ENCODE measurements at regions not wholly inside any gene's neighbourhood (a gene's known extent, or its start where the extent isn't known, plus 50 kb on each side); places are given as distances from the start of the nearest gene placed in this dataset.

- Histone ChIP-seq H3K27ac (ENCODE audit: low read depth, low read length) (no peak overlapping the region), H3K27me3 (ENCODE audit: control insufficient read depth in 2 of 2, insufficient read depth in 2 of 2, low read length in 2 of 2) (no peaks in the 10 kb centered on the region), H3K9me3 (ENCODE audit: control insufficient read depth in 2 of 3, low read length in 3 of 3) (no peaks in the 10 kb centered on the region), H3K4me3 (ENCODE audit: low read length) (no peak overlapping the region), H3K4me1 (ENCODE audit: control insufficient read depth in 2 of 2, insufficient read depth in 2 of 2, low read length in 2 of 2) (no peaks in the 10 kb centered on the region), H3K36me3 (ENCODE audit: control insufficient read depth in 2 of 3, insufficient read depth in 3 of 3, low read length in 3 of 3) (no peaks in the 10 kb centered on the region)
- CTCF ChIA-PET = no interaction called here
- Mint-ChIP-seq H3K4me1 (peaks cover 0 to 1% (median 0%) of the 10 kb centered on the region in 7 donors), H3K9me3 (peaks cover 0 to 14% (median 6%) of the 10 kb centered on the region in 11 donors), H3K27me3 (peaks cover 0 to 18% (median 13%) of the 10 kb centered on the region in 5 donors), H3K36me3 (peaks cover 0 to 7% (median 0%) of the 10 kb centered on the region in 5 donors), H3K27ac (no peak overlapping the region), H3K4me3 (no peak overlapping the region)
- intact Hi-C loops (cut with micrococcal nuclease) = no loop called here
- DNase-seq (no peak), ATAC-seq (no peak)
- POLR2A ChIA-PET = no interaction called here
Measured at GRCh38 chr20:39492223-39492797, 530.2 kb downstream of the DHX35 start.

- CTCF ChIA-PET = no interaction called here
- Mint-ChIP-seq H3K36me3 (peaks cover 0 to 4% (median 0%) of the 10 kb centered on the region in 5 donors), H3K27ac (no peak overlapping the region), H3K4me3 (no peak overlapping the region), H3K4me1 (peaks cover 0 to 1% (median 0%) of the 10 kb centered on the region in 7 donors), H3K9me3 (peaks cover 0 to 13% (median 6%) of the 10 kb centered on the region in 11 donors), H3K27me3 (peaks cover 0 to 18% (median 13%) of the 10 kb centered on the region in 5 donors)
- no peaks in the 10 kb centered on the region for H3K9me3 ChIP-seq (ENCODE audit: control insufficient read depth in 2 of 3, low read length in 3 of 3)
- intact Hi-C loops (cut with micrococcal nuclease) = no loop called here
- ATAC-seq = no peak
- H3K36me3 ChIP-seq (ENCODE audit: control insufficient read depth in 2 of 3, insufficient read depth in 3 of 3, low read length in 3 of 3) = no peaks in the 10 kb centered on the region
- H3K4me1 ChIP-seq (ENCODE audit: control insufficient read depth in 2 of 2, insufficient read depth in 2 of 2, low read length in 2 of 2) = no peaks in the 10 kb centered on the region
- no peak overlapping the region for H3K27ac ChIP-seq (ENCODE audit: low read depth, low read length)
- POLR2A ChIA-PET = no interaction called here
- no peaks in the 10 kb centered on the region for H3K27me3 ChIP-seq (ENCODE audit: control insufficient read depth in 2 of 2, insufficient read depth in 2 of 2, low read length in 2 of 2)
- H3K4me3 ChIP-seq (ENCODE audit: low read length) = no peak overlapping the region
- DNase-seq = no peak
Measured at GRCh38 chr20:39491711-39492110, 529.6 kb downstream of the DHX35 start.

- Histone ChIP-seq H3K4me1 (ENCODE audit: control insufficient read depth in 2 of 2, insufficient read depth in 2 of 2, low read length in 2 of 2) (no peaks in the 10 kb centered on the region), H3K9me3 (ENCODE audit: control insufficient read depth in 2 of 3, low read length in 3 of 3) (no peaks in the 10 kb centered on the region), H3K36me3 (ENCODE audit: control insufficient read depth in 2 of 3, insufficient read depth in 3 of 3, low read length in 3 of 3) (no peaks in the 10 kb centered on the region), H3K27ac (ENCODE audit: low read depth, low read length) (no peak overlapping the region), H3K27me3 (ENCODE audit: control insufficient read depth in 2 of 2, insufficient read depth in 2 of 2, low read length in 2 of 2) (no peaks in the 10 kb centered on the region), H3K4me3 (ENCODE audit: low read length) (no peak overlapping the region)
- intact Hi-C loops (cut with micrococcal nuclease) = no loop called here
- CTCF ChIA-PET = no interaction called here
- POLR2A ChIA-PET = no interaction called here
- H3K4me3 Mint-ChIP-seq = no peak overlapping the region
- H3K36me3 Mint-ChIP-seq = peaks cover 0 to 4% (median 0%) of the 10 kb centered on the region in 5 donors
- H3K4me1 Mint-ChIP-seq = peaks cover 0 to 1% (median 0%) of the 10 kb centered on the region in 7 donors
- H3K27ac Mint-ChIP-seq = no peak overlapping the region
- DNase-seq (no peak), ATAC-seq (no peak)
- peaks cover 0 to 11% (median 6%) of the 10 kb centered on the region in 11 donors for H3K9me3 Mint-ChIP-seq
- H3K27me3 Mint-ChIP-seq = peaks cover 0 to 18% (median 13%) of the 10 kb centered on the region in 5 donors
Measured at GRCh38 chr20:39489986-39490560, 527.9 kb downstream of the DHX35 start.

GRCh38 chr20:39480276-39481043 lies 518.3 kb downstream of the DHX35 start:
- intact Hi-C loops (cut with micrococcal nuclease) = no loop called here
- CTCF ChIA-PET = no interaction called here

GRCh38 chr20:39479196-39479810 lies 517.2 kb downstream of the DHX35 start:
- POLR2A ChIA-PET = no interaction called here
- intact Hi-C loops (cut with micrococcal nuclease) = no loop called here
- no peak for DNase-seq
- Mint-ChIP-seq H3K4me3 (no peak overlapping the region), H3K9me3 (peaks cover 0 to 4% (median 0%) of the 10 kb centered on the region in 11 donors), H3K36me3 (no peaks in the 10 kb centered on the region), H3K4me1 (no peaks in the 10 kb centered on the region), H3K27ac (no peak overlapping the region), H3K27me3 (peaks cover 0 to 9% (median 4%) of the 10 kb centered on the region in 5 donors)
- Histone ChIP-seq H3K9me3 (ENCODE audit: control insufficient read depth in 2 of 3, low read length in 3 of 3) (no peaks in the 10 kb centered on the region), H3K4me1 (ENCODE audit: control insufficient read depth in 2 of 2, insufficient read depth in 2 of 2, low read length in 2 of 2) (no peaks in the 10 kb centered on the region), H3K27ac (ENCODE audit: low read depth, low read length) (no peak overlapping the region), H3K36me3 (ENCODE audit: control insufficient read depth in 2 of 3, insufficient read depth in 3 of 3, low read length in 3 of 3) (no peaks in the 10 kb centered on the region), H3K27me3 (ENCODE audit: control insufficient read depth in 2 of 2, insufficient read depth in 2 of 2, low read length in 2 of 2) (no peaks in the 10 kb centered on the region), H3K4me3 (ENCODE audit: low read length) (no peak overlapping the region)
- ATAC-seq = no peak
- CTCF ChIA-PET = no interaction called here

More at GRCh38 chr20:39480276-39481043, 518.3 kb downstream of the DHX35 start:
- Histone ChIP-seq H3K4me3 (ENCODE audit: low read length) (no peak overlapping the region), H3K4me1 (ENCODE audit: control insufficient read depth in 2 of 2, insufficient read depth in 2 of 2, low read length in 2 of 2) (no peaks in the 10 kb centered on the region), H3K9me3 (ENCODE audit: control insufficient read depth in 2 of 3, low read length in 3 of 3) (no peaks in the 10 kb centered on the region), H3K27ac (ENCODE audit: low read depth, low read length) (no peak overlapping the region), H3K36me3 (ENCODE audit: control insufficient read depth in 2 of 3, insufficient read depth in 3 of 3, low read length in 3 of 3) (no peaks in the 10 kb centered on the region), H3K27me3 (ENCODE audit: control insufficient read depth in 2 of 2, insufficient read depth in 2 of 2, low read length in 2 of 2) (no peaks in the 10 kb centered on the region)
- no peak overlapping the region for H3K4me3 Mint-ChIP-seq
- H3K27ac Mint-ChIP-seq = no peak overlapping the region
- no peaks in the 10 kb centered on the region for H3K4me1 Mint-ChIP-seq
- no peak for DNase-seq
- POLR2A ChIA-PET = no interaction called here
- H3K27me3 Mint-ChIP-seq = peaks cover 0 to 6% (median 4%) of the 10 kb centered on the region in 5 donors
- no peaks in the 10 kb centered on the region for H3K36me3 Mint-ChIP-seq
- H3K9me3 Mint-ChIP-seq = peaks cover 0 to 4% (median 0%) of the 10 kb centered on the region in 11 donors
- no peak for ATAC-seq

- no peaks in the 10 kb centered on the region for H3K27me3 ChIP-seq (ENCODE audit: control insufficient read depth in 2 of 2, insufficient read depth in 2 of 2, low read length in 2 of 2)
- Mint-ChIP-seq H3K36me3 (peaks cover 0 to 3% (median 0%) of the 10 kb centered on the region in 5 donors), H3K27me3 (peaks cover 0 to 9% (median 4%) of the 10 kb centered on the region in 5 donors), H3K4me3 (no peak overlapping the region), H3K9me3 (peaks cover 0 to 10% (median 5%) of the 10 kb centered on the region in 11 donors), H3K4me1 (no peaks in the 10 kb centered on the region), H3K27ac (no peak overlapping the region)
- no peak for DNase-seq
- ChIA-PET CTCF (no interaction called here), POLR2A (no interaction called here)
- intact Hi-C loops (cut with micrococcal nuclease) = no loop called here
- H3K9me3 ChIP-seq (ENCODE audit: control insufficient read depth in 2 of 3, low read length in 3 of 3) = no peaks in the 10 kb centered on the region
- H3K27ac ChIP-seq (ENCODE audit: low read depth, low read length) = no peak overlapping the region
- ATAC-seq = no peak
- H3K4me3 ChIP-seq (ENCODE audit: low read length) = no peak overlapping the region
- no peaks in the 10 kb centered on the region for H3K4me1 ChIP-seq (ENCODE audit: control insufficient read depth in 2 of 2, insufficient read depth in 2 of 2, low read length in 2 of 2)
- no peaks in the 10 kb centered on the region for H3K36me3 ChIP-seq (ENCODE audit: control insufficient read depth in 2 of 3, insufficient read depth in 3 of 3, low read length in 3 of 3)
Measured at GRCh38 chr20:39474879-39475278, 512.7 kb downstream of the DHX35 start.

Measured in naive thymus-derived CD4-positive, alpha-beta T cell (primary cell).